ENCODE measurements at regions not wholly inside any gene's neighbourhood (a gene's known extent, or its start where the extent isn't known, plus 50 kb on each side); places are given as distances from the start of the nearest gene placed in this dataset.

DNA sequence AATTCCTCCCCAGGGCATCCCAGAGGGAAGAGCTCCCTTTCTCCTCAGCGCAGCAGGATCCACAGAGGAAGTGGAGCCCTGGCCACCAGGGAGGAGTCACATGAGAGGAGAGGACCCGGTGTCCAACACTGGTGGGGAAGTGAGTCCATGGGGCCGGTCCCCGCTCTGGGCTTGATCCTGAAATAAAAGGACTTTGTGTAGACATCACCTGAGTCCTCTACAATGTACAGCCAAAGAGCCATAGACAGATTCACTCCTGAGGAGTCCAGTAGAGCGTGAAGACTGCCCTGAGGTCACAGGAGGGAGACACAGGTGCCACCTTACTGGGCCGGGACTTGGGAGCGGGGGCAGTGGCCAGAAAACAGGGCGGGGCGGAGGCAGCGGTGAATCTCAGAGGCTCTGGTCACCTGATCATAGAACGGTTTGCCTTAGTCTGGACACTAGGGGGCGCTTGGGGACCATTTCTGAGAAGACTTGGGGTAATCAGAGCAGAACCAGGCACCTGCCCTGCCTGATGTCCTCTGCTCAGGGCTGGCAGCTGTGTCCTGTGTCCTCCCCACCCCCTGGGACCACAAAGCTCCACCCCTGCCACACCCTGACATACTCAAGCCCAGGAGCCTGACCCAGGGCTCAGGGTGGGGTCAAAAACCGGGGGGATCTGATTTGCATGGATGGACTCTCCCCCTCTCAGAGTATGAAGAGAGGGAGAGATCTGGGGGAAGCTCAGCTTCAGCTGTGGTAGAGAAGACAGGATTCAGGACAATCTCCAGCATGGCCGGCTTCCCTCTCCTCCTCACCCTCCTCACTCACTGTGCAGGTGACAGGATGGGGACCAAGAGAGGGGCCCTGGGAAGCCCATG is 112.7 kb downstream of the VPREB1 start (continued):
- TF ChIP-seq, protein P1, sequence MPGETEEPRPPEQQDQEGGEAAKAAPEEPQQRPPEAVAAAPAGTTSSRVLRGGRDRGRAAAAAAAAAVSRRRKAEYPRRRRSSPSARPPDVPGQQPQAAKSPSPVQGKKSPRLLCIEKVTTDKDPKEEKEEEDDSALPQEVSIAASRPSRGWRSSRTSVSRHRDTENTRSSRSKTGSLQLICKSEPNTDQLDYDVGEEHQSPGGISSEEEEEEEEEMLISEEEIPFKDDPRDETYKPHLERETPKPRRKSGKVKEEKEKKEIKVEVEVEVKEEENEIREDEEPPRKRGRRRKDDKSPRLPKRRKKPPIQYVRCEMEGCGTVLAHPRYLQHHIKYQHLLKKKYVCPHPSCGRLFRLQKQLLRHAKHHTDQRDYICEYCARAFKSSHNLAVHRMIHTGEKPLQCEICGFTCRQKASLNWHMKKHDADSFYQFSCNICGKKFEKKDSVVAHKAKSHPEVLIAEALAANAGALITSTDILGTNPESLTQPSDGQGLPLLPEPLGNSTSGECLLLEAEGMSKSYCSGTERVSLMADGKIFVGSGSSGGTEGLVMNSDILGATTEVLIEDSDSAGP (CRISPR knock-in tag; IDR thresholded peaks at IDR 0.05): peak; percentile 61; the same call in 1 of the 2 replicates
- TF ChIP-seq, protein P2, sequence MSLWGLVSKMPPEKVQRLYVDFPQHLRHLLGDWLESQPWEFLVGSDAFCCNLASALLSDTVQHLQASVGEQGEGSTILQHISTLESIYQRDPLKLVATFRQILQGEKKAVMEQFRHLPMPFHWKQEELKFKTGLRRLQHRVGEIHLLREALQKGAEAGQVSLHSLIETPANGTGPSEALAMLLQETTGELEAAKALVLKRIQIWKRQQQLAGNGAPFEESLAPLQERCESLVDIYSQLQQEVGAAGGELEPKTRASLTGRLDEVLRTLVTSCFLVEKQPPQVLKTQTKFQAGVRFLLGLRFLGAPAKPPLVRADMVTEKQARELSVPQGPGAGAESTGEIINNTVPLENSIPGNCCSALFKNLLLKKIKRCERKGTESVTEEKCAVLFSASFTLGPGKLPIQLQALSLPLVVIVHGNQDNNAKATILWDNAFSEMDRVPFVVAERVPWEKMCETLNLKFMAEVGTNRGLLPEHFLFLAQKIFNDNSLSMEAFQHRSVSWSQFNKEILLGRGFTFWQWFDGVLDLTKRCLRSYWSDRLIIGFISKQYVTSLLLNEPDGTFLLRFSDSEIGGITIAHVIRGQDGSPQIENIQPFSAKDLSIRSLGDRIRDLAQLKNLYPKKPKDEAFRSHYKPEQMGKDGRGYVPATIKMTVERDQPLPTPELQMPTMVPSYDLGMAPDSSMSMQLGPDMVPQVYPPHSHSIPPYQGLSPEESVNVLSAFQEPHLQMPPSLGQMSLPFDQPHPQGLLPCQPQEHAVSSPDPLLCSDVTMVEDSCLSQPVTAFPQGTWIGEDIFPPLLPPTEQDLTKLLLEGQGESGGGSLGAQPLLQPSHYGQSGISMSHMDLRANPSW (CRISPR knock-in tag; IDR thresholded peaks at IDR 0.05): peak; percentile 95
- TF ChIP-seq POLR2A (conservative IDR thresholded peaks at IDR 0.05) (no peak), SMAD3 (CRISPR knock-in tag; conservative IDR thresholded peaks at IDR 0.05) (peak; percentile 31; the same call in 1 of the 2 replicates), HNRNPH1 (optimal IDR thresholded peaks at IDR 0.05; ENCODE audit: low read depth, low read length) (no peak), XRCC5 (IDR thresholded peaks at IDR 0.05; ENCODE audit: low read depth, low read length) (peak; percentile 99), DIDO1 (tag; IDR thresholded peaks at IDR 0.05; ENCODE audit: low read depth) (peak; percentile 30; the same call in 1 of the 2 replicates), FOXK2 (conservative IDR thresholded peaks at IDR 0.05 in 1 of 2, IDR thresholded peaks at IDR 0.05 in 1 of 2; ENCODE audit: low read depth in 2 of 2) (peak in 1 of 2 experiments; percentile 52; a peak in 3 of 4 replicates), KLF16 (IDR thresholded peaks at IDR 0.05) (peak; percentile 94), TSC22D4 (tag; IDR thresholded peaks at IDR 0.05) (no peak), MAFK (IDR thresholded peaks at IDR 0.05; ENCODE audit: low read length) (peak; percentile 46; the same call in 1 of the 2 replicates), SNIP1 (IDR thresholded peaks at IDR 0.05; ENCODE audit: low read depth) (no peak), MAZ (CRISPR knock-in tag; conservative IDR thresholded peaks at IDR 0.05 in 1 of 2, IDR thresholded peaks at IDR 0.05 in 1 of 2) (peak; percentile 90 to 97), NCOA2 (IDR thresholded peaks at IDR 0.05; ENCODE audit: partially characterized antibody in 2 of 2) (no peak), ZEB2 (IDR thresholded peaks at IDR 0.05) (peak; percentile 78), ZNF766 (CRISPR knock-in tag; conservative IDR thresholded peaks at IDR 0.05) (0 out of 2 replicates have a peak, but pooled peaks have one; percentile 50)
- TF ChIP-seq, protein P3, sequence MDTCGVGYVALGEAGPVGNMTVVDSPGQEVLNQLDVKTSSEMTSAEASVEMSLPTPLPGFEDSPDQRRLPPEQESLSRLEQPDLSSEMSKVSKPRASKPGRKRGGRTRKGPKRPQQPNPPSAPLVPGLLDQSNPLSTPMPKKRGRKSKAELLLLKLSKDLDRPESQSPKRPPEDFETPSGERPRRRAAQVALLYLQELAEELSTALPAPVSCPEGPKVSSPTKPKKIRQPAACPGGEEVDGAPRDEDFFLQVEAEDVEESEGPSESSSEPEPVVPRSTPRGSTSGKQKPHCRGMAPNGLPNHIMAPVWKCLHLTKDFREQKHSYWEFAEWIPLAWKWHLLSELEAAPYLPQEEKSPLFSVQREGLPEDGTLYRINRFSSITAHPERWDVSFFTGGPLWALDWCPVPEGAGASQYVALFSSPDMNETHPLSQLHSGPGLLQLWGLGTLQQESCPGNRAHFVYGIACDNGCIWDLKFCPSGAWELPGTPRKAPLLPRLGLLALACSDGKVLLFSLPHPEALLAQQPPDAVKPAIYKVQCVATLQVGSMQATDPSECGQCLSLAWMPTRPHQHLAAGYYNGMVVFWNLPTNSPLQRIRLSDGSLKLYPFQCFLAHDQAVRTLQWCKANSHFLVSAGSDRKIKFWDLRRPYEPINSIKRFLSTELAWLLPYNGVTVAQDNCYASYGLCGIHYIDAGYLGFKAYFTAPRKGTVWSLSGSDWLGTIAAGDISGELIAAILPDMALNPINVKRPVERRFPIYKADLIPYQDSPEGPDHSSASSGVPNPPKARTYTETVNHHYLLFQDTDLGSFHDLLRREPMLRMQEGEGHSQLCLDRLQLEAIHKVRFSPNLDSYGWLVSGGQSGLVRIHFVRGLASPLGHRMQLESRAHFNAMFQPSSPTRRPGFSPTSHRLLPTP (IDR thresholded peaks at IDR 0.05; ENCODE audit: borderline replicate concordance, extremely low read depth, insufficient read length): no peak
